NCI-H526 (cell line): ENCODE measurements at regions not wholly inside any gene's neighbourhood (a gene's known extent, or its start where the extent isn't known, plus 50 kb on each side); places are given as distances from the start of the nearest gene placed in this dataset.

Experiments
- DNase-seq, 2 experiments: peaks; one replicate each; lab custom pipeline; 2025; lab: John Stamatoyannopoulos, UW

DNA sequence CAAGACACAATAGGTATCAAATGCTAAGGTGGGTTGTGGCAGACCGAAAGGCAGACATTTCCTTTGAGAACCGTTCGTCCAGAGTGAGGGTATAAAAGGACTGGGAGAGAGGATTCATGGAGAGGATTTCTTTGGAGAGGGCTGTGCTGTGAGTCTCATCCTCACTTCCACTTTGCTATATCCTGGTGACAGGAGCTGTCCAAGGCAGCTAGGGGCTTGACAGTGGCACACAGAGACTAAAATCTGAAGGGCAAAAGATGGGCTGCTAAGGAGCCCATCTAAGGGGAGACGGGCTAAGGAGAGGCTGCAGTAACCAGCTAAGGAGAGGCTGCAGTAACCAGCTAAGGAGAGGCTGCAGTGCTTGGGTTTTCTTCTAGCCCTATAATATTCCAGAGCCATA lies 214.0 kb upstream of the ADRA1B start:
- peak in 1 of 2 experiments; percentile 42 for DNase-seq

GRCh38 chr5:159702826-159703225 lies 213.5 kb upstream of the ADRA1B start:
- no peak for DNase-seq

DNA sequence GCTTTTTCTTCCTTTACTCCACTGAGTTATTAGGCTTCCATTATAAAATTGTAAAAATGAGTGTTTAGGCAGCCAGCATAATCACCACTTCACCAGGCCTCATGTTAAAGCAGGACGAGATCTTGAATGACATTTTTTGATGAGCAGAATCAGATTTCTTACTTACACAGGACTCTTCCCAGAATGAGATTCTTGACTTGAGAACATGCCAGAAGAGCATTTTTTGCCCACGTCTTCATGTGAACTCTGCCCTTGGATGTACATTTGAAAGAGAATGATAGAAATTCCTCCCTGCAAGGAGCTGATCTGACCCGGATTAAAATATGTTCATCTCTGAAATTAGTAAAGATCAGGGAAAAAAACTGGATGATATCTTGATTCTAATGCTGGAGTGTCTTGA lies 212.1 kb upstream of the ADRA1B start:
- DNase-seq: no peak

GRCh38 chr5:159705948-159706347 lies 210.3 kb upstream of the ADRA1B start:
- no peak for DNase-seq

DNA sequence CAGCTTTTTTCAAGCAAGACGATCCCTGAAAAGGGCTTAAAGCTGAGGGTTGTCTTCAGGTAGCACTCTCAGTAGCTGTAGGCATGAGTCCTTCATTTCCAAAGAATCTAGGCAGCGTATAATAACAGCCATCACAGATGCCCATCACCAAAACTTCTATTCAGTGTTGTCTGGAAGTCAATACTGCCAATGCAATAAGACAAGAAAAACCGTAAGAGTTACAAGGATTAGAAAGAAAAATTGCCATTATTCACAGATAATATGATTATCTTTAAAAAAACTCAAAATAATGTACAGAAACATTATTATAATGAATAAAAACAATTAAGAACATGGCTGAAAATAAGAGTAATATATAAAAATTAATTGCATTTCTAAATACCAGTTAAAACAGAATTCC lies 208.2 kb upstream of the ADRA1B start:
- no peak for DNase-seq

GRCh38 chr5:159712672-159713071 lies 203.6 kb upstream of the ADRA1B start:
- DNase-seq: no peak

DNA sequence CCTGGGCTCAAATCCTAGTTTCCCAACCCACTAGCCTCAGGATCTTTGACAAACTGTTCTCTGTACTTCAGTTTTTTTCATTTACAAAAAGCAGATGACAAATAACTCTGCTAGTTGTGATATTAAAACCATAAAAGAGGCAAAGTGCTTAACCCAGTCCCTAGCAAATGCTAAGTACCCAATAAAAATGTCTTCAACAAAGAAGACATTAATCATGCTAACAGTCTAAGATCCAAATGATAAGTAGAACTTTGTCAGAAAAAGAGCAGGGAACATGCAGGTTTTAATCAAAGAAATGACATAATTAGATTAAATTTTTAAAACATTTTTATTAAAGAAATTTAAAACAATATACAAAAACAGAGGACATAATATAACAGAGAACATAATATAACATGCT lies 203.0 kb upstream of the ADRA1B start:
- DNase-seq: no peak

GRCh38 chr5:159713773-159714172 lies 202.5 kb upstream of the ADRA1B start:
- DNase-seq: no peak

DNA sequence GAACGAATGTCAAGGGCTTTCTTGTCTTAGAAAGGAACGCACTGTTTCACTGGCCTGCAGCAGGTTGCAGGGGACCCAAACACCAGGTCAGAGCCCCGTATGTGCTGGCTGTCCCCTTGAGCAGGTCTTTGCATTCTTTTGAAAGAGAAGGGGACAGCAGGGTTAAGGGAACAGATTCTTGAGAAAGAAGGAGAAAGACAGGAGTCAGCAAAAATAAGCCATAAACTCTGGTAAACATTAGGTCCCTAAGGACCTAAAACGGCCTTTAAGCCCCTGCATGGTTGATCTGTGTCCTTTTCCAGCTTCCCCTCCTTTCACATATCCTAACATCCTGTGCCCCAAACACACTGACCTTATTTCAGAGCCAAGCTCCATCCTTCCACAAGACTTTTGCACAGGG lies 190.8 kb upstream of the ADRA1B start:
- no peak for DNase-seq

GRCh38 chr5:159727167-159727566 lies 189.1 kb upstream of the ADRA1B start:
- no peak for DNase-seq

- DNase-seq: peak in 1 of 2 experiments; percentile 12
Observed at GRCh38 chr5:159730285-159730684, 186.0 kb upstream of the ADRA1B start.

- no peak for DNase-seq
Observed at GRCh38 chr5:159732220-159732619, 184.1 kb upstream of the ADRA1B start.

DNA sequence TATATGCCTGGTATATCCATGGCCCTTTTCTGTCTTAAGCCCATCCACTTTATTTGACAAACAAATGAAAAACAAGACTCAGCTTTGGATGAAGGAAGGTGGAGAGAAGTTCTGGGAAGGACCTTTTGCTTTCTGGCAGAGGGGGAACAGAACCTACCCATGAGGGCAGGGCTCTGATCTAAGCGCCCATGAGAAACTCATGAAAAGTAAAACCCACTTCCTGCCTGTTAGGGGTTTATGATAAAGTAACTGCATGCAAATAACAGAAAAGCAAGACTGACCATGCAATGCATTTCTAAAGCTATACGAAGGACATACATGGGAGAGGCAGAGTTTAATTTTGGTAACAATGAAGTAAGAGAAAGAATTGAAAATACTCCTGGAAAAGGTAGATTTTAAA lies 181.9 kb upstream of the ADRA1B start:
- no peak for DNase-seq

DNA sequence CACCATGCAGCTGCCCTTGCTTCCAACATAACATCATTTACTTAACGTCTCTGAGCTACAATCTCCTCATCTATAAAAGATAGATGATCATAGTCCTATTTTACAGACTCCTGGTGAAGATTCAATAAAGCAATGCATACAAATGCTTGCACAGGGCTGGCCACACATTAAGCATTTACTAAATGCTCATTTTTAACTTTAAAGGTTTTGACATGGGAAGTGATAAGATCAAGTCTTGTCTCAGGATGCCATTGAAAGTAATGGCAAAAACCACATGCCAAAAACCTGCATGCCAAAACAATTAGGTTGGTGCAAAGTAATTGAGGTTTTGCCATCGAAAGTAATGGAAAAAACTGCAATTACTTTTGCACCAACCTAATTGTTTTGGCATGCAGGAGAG lies 181.2 kb upstream of the ADRA1B start:
- DNase-seq: no peak

- DNase-seq: no peak
Observed at GRCh38 chr5:159735749-159736660, 180.3 kb upstream of the ADRA1B start.

DNA sequence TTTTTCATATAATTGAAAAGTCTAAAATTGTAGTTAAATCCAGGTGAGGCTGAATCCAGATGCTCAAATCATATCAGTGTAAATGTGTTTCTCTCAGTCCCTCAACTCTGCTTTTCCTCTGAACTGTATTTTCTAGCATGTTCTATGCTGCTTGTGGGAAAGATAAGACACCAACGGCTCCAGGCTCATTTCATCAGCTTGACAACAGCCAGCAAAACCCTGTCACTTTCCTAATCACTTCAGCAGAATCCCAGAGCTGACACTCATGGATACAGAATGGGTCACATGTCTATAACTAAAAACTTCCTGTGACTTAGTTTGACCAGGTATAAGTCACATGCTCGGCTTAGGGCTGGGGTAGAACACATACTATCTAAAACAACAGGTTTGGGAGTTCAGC lies 179.4 kb upstream of the ADRA1B start:
- DNase-seq: no peak

DNA sequence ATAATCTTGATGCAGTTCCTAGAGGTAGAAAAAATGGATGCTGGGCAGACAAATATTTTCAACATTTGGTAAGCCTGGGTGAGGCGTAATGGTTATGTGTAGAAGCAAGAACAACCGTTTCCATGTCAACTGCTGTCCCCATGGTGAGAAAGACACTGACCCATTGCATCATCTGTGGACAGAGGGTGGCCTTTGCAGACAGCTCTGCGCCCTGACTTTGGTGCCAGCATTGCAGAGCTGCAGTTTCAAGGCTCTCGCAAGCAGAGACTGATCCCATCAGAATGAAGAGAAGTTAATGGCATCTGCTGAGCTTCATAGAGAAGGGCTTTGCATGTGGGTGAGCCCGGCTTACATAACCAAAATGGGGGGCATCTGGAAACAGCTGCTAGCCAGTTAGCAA lies 179.0 kb upstream of the ADRA1B start:
- no peak for DNase-seq

DNA sequence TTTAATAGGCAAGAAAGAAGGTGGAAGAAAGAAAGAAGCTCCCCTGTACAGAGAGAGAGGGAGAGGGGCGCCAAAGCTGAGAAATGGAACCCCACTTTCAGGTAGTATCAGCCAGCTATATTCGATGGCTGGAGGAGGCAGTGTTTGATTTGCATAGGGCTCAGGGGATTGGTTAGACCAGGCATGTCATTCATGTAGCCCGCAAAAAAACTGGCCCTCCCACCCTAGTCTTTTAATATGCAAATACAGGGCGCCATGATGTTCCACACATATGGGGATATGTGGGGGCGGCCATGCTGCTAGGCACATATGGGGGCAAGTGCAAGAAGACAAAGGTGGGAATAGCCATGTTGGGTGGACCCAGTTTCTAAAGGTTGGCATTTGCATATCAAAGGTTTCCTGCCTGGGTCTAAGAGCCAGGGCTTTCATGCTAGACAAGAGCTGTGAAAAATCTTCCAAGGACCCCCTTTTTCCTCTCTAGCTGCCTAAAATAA lies 174.4 kb upstream of the ADRA1B start:
- DNase-seq: no peak

DNA sequence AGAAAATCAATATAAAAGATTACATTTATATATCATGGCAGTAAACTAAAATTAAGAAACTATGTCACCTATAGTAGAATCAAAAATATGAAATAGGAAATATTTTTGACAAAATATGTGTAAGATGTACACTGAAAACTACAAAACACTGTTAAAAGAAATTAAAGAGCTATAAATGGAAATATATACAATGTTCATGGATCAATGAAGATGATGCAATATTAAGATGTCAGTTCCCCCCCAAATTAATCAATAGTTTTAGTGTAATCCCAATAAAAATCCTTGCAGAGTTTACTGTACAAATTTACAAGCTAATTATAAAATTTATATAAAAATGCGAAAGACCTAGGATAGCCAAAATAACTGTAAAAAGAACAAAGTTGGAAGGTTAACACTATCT lies 173.0 kb upstream of the ADRA1B start:
- DNase-seq: no peak

DNA sequence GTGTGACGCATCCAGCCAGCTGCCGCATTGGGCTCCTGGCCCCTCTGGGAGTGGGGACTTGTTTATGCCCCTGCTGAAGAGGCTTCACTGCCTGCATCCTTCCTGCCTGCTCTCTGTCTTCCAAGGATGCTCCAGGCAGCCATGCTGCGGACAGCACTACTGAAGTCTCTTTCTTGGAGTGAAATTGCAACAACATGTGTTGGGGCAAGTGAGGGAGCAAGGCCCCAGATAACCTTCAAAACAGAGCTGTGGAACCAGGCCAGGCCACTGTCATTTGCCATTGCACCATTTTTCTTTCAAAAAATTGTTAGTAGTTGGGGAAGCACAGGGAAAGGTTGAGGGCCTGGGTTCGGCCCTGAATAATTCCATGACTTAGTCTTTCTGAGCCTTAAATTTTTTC lies 169.6 kb upstream of the ADRA1B start:
- no peak for DNase-seq

GRCh38 chr5:159749146-159749545 lies 167.1 kb upstream of the ADRA1B start:
- no peak for DNase-seq

DNA sequence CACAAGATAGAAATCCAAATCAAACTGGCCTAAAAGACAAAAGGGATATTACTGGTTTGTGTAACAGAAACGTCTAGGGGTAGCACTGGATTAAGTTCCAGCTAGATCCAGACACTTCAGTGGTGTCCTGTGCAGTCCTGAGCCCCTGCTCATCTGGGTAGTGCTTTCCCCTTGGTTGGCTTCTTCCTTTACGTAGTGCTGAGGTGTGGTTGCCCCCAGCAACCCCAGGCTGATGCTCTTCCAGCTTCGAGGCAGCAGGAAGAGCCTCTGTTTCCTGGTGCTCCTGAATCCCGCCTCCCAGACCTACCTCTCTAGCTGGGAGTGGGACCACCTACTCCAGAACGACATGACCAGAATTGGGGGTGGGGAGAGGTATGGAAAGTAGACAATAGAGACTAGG lies 166.1 kb upstream of the ADRA1B start:
- DNase-seq: no peak

- no peak for DNase-seq
Observed at GRCh38 chr5:159751459-159751858, 164.8 kb upstream of the ADRA1B start.
